ENCODE measurements at regions not wholly inside any gene's neighbourhood (a gene's known extent, or its start where the extent isn't known, plus 50 kb on each side); places are given as distances from the start of the nearest gene placed in this dataset.

GRCh38 chr1:244269169-244269568 is 182.5 kb downstream of the ADSS2 start:
- Mint-ChIP-seq H3K27ac (no peak overlapping the region), H3K9me3 (peaks cover 4 to 11% (median 6%) of the 10 kb centered on the region in 3 donors), H3K36me3 (peaks cover 2% of the 10 kb centered on the region), H3K4me3 (peak overlapping the region in 1 of 4 donors; percentile 10), H3K27me3 (no peaks in the 10 kb centered on the region), H3K4me1 (peaks cover 4 to 9% (median 7%) of the 10 kb centered on the region in 3 donors)

DNA sequence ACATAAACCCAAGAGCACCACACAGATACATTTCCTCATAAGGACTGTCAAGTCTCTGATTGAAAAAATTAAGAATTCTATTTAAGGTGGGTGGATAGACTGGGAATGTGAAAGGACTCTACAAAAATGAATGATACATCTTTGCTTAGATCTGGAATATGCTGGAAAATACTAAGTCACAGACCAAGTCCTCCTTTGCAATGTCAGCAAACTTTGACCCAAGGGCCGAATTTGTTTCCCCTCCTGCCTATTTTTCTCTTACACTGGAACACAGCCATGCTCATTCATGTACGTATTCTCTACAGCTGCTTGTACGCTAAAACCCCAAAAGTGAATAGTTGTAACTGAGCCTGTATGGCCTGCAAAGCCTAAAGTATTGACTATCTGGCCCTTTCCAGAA is 180.7 kb downstream of the ADSS2 start:
- H3K27ac Mint-ChIP-seq, result peak overlapping the region in 1 of 3 donors; percentile 73
- H3K9me3 Mint-ChIP-seq, result peaks cover 4 to 11% (median 6%) of the 10 kb centered on the region in 3 donors
- H3K27me3 Mint-ChIP-seq, result no peaks in the 10 kb centered on the region
- H3K36me3 Mint-ChIP-seq, result no peaks in the 10 kb centered on the region
- peaks cover 4 to 9% (median 7%) of the 10 kb centered on the region in 3 donors for H3K4me1 Mint-ChIP-seq
- H3K4me3 Mint-ChIP-seq, result no peak overlapping the region

DNA sequence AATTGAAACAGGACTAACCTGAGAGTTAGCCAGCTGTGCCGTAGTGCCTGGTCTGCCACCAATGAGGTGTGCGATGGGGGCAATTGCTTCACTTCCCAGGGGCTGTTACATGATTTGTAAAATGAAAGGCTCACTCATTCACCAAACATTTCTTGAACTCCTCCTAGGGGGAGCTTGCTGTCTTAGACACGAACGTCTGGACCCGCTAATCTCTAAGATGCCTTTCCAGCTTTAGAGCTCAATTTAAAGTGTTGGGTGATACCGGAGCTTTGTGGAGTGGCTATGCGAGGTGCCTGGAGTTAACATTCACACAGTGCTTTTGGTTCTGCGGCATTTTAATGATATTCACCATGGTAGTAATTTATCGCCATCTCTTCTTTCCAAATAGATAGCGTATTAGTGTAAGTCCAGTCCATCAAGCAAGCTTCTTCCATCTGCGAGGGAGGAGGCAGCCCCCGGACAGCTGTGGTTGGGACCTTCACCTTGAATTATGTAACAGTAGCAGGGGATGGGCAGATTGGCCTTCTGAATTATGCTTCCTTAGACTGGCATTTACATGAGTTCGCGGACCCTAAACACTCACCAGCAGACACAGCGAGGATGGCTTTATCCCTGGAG is 179.9 kb downstream of the ADSS2 start:
- no peaks in the 10 kb centered on the region for H3K36me3 Mint-ChIP-seq
- H3K4me3 Mint-ChIP-seq, result no peak overlapping the region
- peaks cover 4 to 9% (median 7%) of the 10 kb centered on the region in 3 donors for H3K4me1 Mint-ChIP-seq
- H3K27ac Mint-ChIP-seq, result no peak overlapping the region
- no peaks in the 10 kb centered on the region for H3K27me3 Mint-ChIP-seq
- H3K9me3 Mint-ChIP-seq, result peaks cover 4 to 11% (median 6%) of the 10 kb centered on the region in 3 donors

GRCh38 chr1:244272471-244273261 is 179.0 kb downstream of the ADSS2 start:
- peak overlapping the region in 1 of 3 donors; percentile 40 for H3K27ac Mint-ChIP-seq
- H3K4me1 Mint-ChIP-seq, result peaks cover 4 to 9% (median 7%) of the 10 kb centered on the region in 3 donors
- H3K36me3 Mint-ChIP-seq, result no peaks in the 10 kb centered on the region
- H3K9me3 Mint-ChIP-seq, result peaks cover 4 to 11% (median 6%) of the 10 kb centered on the region in 3 donors
- no peaks in the 10 kb centered on the region for H3K27me3 Mint-ChIP-seq
- peak overlapping the region in 1 of 4 donors; percentile 30 for H3K4me3 Mint-ChIP-seq

DNA sequence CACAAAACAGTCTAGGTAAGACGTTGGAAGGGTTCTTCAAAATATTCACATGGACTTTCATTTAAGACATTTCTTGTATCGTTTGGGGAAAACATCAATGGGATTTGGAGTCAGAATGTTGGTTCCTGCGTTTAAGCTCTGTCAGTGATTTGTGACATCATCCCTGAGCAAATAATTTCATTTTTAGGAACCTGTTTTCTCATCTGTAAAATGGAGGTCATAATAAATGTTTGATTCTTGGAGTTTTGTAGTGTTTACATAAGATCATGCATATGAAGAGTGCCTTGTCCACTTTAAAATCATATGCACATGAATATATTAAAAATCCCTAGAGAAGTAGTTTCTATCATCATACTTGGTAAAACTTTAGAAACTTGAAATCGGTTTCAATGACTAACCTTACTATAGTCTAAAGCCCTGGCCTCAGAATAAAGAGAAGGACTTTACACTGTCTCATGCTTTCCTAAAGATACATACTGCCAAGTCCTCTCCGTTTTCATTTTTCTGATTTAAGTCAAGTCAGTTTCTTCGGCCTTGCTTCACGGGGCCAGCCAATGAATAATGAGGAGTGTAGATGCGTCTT is 178.4 kb downstream of the ADSS2 start:
- H3K27ac Mint-ChIP-seq, result no peak overlapping the region
- H3K36me3 Mint-ChIP-seq, result no peaks in the 10 kb centered on the region
- peaks cover 4 to 9% (median 7%) of the 10 kb centered on the region in 3 donors for H3K4me1 Mint-ChIP-seq
- peaks cover 4 to 11% (median 6%) of the 10 kb centered on the region in 3 donors for H3K9me3 Mint-ChIP-seq
- H3K4me3 Mint-ChIP-seq, result peak overlapping the region in 1 of 4 donors; percentile 30
- H3K27me3 Mint-ChIP-seq, result no peaks in the 10 kb centered on the region

DNA sequence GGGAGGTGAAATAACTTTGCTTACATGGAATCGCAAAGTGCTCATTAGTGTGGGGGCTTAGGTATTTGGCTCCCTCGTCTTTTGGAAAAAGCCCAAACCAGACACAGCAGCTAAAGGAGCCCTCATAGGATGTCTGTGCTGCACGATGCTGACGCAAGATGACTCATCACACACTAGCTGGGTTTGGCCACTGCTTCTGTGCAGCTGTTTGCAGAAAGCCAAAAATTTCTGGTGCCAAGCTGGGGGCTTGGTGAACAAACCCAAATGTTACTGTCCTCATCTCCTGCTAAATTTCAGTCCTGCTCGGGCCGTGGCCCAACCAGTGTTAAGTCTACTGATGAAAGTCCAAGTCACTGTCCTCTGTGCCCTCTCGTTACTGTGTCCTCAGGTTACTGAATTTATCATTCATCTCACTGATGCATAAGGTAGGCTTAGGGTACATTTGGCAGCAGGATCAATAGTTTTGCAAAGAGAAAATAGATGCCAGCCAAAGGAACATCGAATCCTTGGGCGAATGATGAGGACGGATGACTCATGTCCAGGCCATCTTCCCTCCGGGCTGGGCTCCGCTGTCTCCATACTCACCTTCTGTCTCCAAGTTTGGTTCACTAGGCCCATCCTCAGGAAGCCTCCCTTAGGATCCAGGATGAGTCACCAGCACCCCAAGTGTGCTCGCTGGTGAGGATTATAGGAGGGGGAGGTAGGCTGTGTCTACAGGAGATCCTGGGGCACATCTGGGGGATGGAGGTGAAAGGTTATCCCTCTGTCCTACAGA is 177.7 kb downstream of the ADSS2 start:
- Mint-ChIP-seq H3K4me3 (no peak overlapping the region), H3K27ac (peak overlapping the region in 1 of 3 donors; percentile 60), H3K9me3 (peaks cover 4 to 11% (median 8%) of the 10 kb centered on the region in 3 donors), H3K36me3 (no peaks in the 10 kb centered on the region), H3K27me3 (no peaks in the 10 kb centered on the region), H3K4me1 (peaks cover 4 to 9% (median 7%) of the 10 kb centered on the region in 3 donors)

DNA sequence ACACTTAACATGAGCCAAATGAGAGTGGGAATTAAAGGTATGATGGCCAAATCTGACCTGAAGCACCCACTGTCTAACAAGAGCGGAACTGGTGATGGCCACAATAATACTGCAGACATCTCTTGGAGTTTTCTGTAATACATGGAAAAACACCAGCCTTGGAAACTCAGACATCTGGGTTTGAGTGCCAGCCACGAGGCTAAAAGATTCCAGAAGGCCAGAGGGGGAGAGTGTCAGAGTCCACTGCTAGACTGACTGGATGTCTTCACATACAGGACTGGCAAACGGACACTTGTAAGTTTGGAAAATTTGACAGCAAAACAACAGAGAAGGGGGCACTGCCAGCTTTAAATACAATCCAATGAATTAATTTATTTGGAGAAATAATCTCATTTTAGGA is 175.1 kb downstream of the ADSS2 start:
- Mint-ChIP-seq H3K27me3 (no peaks in the 10 kb centered on the region), H3K36me3 (peaks cover 2% of the 10 kb centered on the region), H3K27ac (no peak overlapping the region), H3K9me3 (peaks cover 0 to 3% (median 0%) of the 10 kb centered on the region in 3 donors), H3K4me1 (peaks cover 2 to 8% (median 5%) of the 10 kb centered on the region in 3 donors), H3K4me3 (no peak overlapping the region)

DNA sequence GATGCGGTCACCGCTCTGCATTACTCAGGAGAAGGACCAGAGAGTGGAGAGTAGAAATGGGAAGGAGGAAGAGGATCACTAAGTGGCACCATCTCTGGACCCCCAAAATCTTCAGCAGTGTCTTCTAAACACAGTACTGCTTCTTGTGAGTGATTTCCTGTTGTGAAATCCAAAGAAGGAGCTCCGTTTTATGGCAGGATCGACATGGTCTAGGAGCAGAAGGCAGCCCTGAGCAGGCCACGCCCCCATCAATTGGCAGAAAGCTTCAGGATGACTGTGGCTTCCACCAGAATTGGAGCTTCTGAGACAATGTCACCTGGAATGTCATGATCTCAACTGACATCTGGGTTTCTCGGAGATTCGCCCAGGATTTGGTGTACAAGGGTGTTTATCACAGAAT is 171.5 kb downstream of the ADSS2 start:
- H3K9me3 Mint-ChIP-seq, result peaks cover 0 to 3% (median 0%) of the 10 kb centered on the region in 3 donors
- H3K27me3 Mint-ChIP-seq, result no peaks in the 10 kb centered on the region
- peaks cover 5% of the 10 kb centered on the region for H3K36me3 Mint-ChIP-seq
- no peak overlapping the region for H3K27ac Mint-ChIP-seq
- peaks cover 0 to 1% (median 0%) of the 10 kb centered on the region in 3 donors for H3K4me1 Mint-ChIP-seq
- no peak overlapping the region for H3K4me3 Mint-ChIP-seq

- H3K27ac Mint-ChIP-seq, result no peak overlapping the region
- peaks cover 0 to 1% (median 0%) of the 10 kb centered on the region in 3 donors for H3K4me1 Mint-ChIP-seq
- no peaks in the 10 kb centered on the region for H3K27me3 Mint-ChIP-seq
- no peak overlapping the region for H3K4me3 Mint-ChIP-seq
- peaks cover 5% of the 10 kb centered on the region for H3K36me3 Mint-ChIP-seq
- peaks cover 0 to 3% (median 0%) of the 10 kb centered on the region in 3 donors for H3K9me3 Mint-ChIP-seq
Measured at GRCh38 chr1:244280859-244281258, 170.8 kb downstream of the ADSS2 start.

DNA sequence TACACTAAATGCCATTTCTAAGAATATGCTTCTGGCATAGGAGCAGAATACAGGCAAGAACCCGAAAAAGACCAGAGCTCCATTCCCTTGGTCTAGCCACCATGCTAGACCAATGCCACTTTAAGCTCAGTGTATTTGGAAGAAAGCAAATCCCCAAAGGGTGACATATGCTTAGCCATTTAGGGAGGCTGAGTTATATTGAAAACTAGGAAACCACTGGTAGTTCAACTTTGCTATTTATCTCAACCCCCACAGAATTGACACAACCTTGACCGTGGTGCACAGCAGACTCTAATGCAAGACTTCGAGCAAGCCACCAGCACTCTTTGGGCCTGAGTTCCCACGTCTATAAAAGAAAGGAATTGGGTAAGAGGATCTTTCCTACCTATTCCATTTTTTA is 167.9 kb downstream of the ADSS2 start:
- Mint-ChIP-seq H3K9me3 (peaks cover 0 to 6% (median 4%) of the 10 kb centered on the region in 3 donors), H3K4me3 (no peak overlapping the region), H3K27ac (no peak overlapping the region), H3K4me1 (peaks cover 0 to 1% (median 0%) of the 10 kb centered on the region in 3 donors), H3K27me3 (no peaks in the 10 kb centered on the region), H3K36me3 (peaks cover 5% of the 10 kb centered on the region)

DNA sequence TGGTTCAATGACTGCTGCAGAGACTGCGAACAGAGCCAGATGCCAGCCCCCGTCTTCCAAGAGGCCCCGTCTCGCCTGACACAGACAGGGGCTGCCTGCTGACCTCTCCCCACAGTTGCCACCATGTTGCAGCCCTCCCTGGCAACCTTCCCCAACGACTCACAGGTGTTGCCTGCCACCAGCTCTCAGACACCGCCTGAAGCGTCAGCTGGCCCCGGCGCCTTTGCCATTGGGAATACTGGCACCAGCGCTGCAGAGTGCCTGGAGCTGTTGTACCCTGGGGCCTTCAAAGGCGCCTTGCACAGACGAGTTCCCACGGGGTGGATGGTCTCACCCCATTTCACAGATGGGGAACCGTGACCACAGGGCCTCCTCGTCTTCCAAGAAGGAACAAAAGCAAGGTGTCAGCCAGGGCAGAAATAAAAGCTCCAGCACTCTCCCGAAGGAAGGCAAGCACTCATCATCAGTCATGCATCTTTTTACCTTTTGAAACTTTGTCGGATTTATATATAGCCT is 167.0 kb downstream of the ADSS2 start:
- Mint-ChIP-seq H3K27me3 (no peaks in the 10 kb centered on the region), H3K27ac (no peak overlapping the region), H3K4me1 (peaks cover 0 to 1% (median 0%) of the 10 kb centered on the region in 3 donors), H3K4me3 (no peak overlapping the region), H3K9me3 (peaks cover 0 to 9% (median 6%) of the 10 kb centered on the region in 3 donors), H3K36me3 (peaks cover 7% of the 10 kb centered on the region)

DNA sequence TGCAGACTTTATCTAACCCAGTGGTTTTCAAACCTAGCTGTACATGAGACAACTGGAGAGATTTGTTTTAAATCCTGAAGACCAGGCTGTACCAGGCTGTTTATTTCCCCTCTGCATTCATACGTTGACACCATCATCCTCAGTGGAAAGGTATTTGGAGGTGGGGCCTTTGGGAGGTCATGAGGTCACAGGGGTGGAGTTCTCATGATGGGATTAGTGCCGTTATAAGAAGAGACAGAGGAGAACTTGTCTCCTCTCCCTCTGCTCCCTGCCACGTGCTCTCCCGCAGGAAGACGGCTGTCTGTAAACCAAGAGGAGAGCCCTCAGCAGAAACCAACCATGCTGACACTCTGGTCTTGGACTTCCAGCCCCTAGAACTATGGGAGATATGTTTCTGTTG is 165.4 kb downstream of the ADSS2 start:
- peaks cover 0 to 1% (median 0%) of the 10 kb centered on the region in 3 donors for H3K4me1 Mint-ChIP-seq
- H3K9me3 Mint-ChIP-seq, result peaks cover 0 to 9% (median 6%) of the 10 kb centered on the region in 3 donors
- H3K27ac Mint-ChIP-seq, result no peak overlapping the region
- H3K27me3 Mint-ChIP-seq, result peaks cover 7% of the 10 kb centered on the region
- H3K36me3 Mint-ChIP-seq, result peaks cover 5% of the 10 kb centered on the region
- no peak overlapping the region for H3K4me3 Mint-ChIP-seq

- H3K4me3 Mint-ChIP-seq, result no peak overlapping the region
- peaks cover 5% of the 10 kb centered on the region for H3K36me3 Mint-ChIP-seq
- no peak overlapping the region for H3K27ac Mint-ChIP-seq
- peaks cover 0 to 9% (median 6%) of the 10 kb centered on the region in 3 donors for H3K9me3 Mint-ChIP-seq
- peaks cover 8% of the 10 kb centered on the region for H3K27me3 Mint-ChIP-seq
- peaks cover 0 to 1% (median 0%) of the 10 kb centered on the region in 3 donors for H3K4me1 Mint-ChIP-seq
Measured at GRCh38 chr1:244287726-244288125, 164.0 kb downstream of the ADSS2 start.

DNA sequence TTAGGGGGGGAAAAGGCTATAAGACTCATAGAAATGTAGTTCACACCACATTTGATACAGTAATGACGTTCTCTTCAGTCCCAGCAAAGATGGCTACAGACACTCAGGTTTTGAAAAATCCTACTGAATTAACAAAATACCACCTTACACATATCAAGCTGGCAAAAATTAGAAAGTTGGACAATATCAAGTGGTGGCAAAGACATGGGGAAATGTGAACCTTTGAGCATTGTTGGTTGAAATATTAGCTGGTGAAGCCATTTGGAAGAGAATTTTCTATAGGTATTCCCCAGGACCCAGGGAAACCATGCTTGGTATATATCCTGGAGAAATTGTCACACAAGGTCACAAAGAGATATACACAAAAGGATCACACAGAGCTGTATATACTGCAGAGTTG is 163.0 kb downstream of the ADSS2 start:
- H3K4me3 Mint-ChIP-seq, result no peak overlapping the region
- H3K27ac Mint-ChIP-seq, result no peak overlapping the region
- peaks cover 0 to 9% (median 6%) of the 10 kb centered on the region in 3 donors for H3K9me3 Mint-ChIP-seq
- H3K36me3 Mint-ChIP-seq, result peaks cover 5% of the 10 kb centered on the region
- peaks cover 0 to 1% (median 0%) of the 10 kb centered on the region in 3 donors for H3K4me1 Mint-ChIP-seq
- H3K27me3 Mint-ChIP-seq, result peaks cover 8% of the 10 kb centered on the region
